PC-9 (cell line): ENCODE measurements at regions not wholly inside any gene's neighbourhood (a gene's known extent, or its start where the extent isn't known, plus 50 kb on each side); places are given as distances from the start of the nearest gene placed in this dataset.

Source experiments
- BruUV-seq: library from RNA; stranded (reverse); fragments of 400-500 nt; replicated peaks from 2 replicates; lab custom pipeline; 2021; lab: Mats Ljungman, UMichigan
- CTCF ChIA-PET: fragments of 300-600 bp; sonication (Branson Sonifier 250); formaldehyde crosslinking; loops from one replicate; lab custom pipeline; 2022; ENCODE audit warnings: antibody characterized with exemption; lab: Charles Lee
- POLR2A ChIA-PET: fragments of 300-600 bp; sonication (Branson Sonifier 250); formaldehyde crosslinking; loops from one replicate; lab custom pipeline; 2022; ENCODE audit warnings: antibody characterized with exemption; ENCODE audit not compliant: unreplicated experiment; lab: Charles Lee
- DNase-seq, 2 experiments: peaks; one replicate each; pipeline versions ENCODE4 v3.0.0 to v3.0.0-alpha.2; 2015 to 2022; ENCODE audit warnings: mixed read lengths in 1 of 2
- H2AFZ ChIP-seq: fragments of 200-600 bp; sonication (generic); 2 replicates; pipeline ENCODE4 v1.8.1; 2017; ENCODE audit warnings: antibody characterized with exemption
- H3F3A ChIP-seq: fragments of 200-600 bp; sonication (generic); 2 replicates; pipeline ENCODE4 v1.8.1; 2017; ENCODE audit warnings: antibody characterized with exemption, mild to moderate bottlenecking, low read depth; ENCODE audit not compliant: insufficient read depth
- H3K27ac ChIP-seq: fragments of 200-600 bp; sonication (generic); 2 replicates; pipeline ENCODE4 v1.6.1; 2016; ENCODE audit warnings: mixed run types
- H3K27me3 ChIP-seq: fragments of 200-600 bp; sonication (generic); 2 replicates; pipeline ENCODE4 v1.6.1; 2016; ENCODE audit warnings: low read depth, mixed run types; ENCODE audit not compliant: insufficient read depth
- H3K36me3 ChIP-seq: fragments of 200-600 bp; sonication (generic); 2 replicates; pipeline ENCODE4 v1.6.1; 2016; ENCODE audit warnings: low read depth, mixed run types
- H3K4me1 ChIP-seq: fragments of 200-600 bp; sonication (generic); replicated peaks from 2 replicates; pipeline ENCODE4 v1.6.1; 2016; ENCODE audit warnings: mixed run types; ENCODE audit not compliant: insufficient read depth
- H3K4me2 ChIP-seq: fragments of 200-600 bp; sonication (generic); 2 replicates; pipeline ENCODE4 v1.6.1; 2017; ENCODE audit warnings: mixed run types
- H3K4me3 ChIP-seq: fragments of 200-600 bp; sonication (generic); 2 replicates; pipeline ENCODE4 v1.6.1; 2016; ENCODE audit warnings: mixed run types
- H3K79me2 ChIP-seq: fragments of 200-600 bp; sonication (generic); 2 replicates; pipeline ENCODE4 v1.6.1; 2017; ENCODE audit warnings: low read depth, mixed run types
- H3K9me2 ChIP-seq: fragments of 200-600 bp; sonication (generic); 2 replicates; pipeline ENCODE4 v1.8.1; 2017; ENCODE audit warnings: mild to moderate bottlenecking; ENCODE audit not compliant: insufficient read depth
- H3K9me3 ChIP-seq: fragments of 200-600 bp; sonication (generic); 2 replicates; pipeline ENCODE4 v1.8.1; 2016; ENCODE audit warnings: low read depth; ENCODE audit not compliant: insufficient read depth
- H4K20me1 ChIP-seq: fragments of 200-600 bp; sonication (generic); 2 replicates; pipeline ENCODE4 v1.8.1; 2017; ENCODE audit not compliant: insufficient read depth
- EZH2 ChIP-seq: fragments of 200-600 bp; sonication (generic); IDR thresholded peaks from 2 replicates; pipeline ENCODE4 v1.8.0; 2017; ENCODE audit warnings: antibody characterized with exemption, low read depth
- intact Hi-C: fragments of 100-400 bp; cut with micrococcal nuclease; formaldehyde crosslinking; loops from one replicate; pipeline ENCODE4 v1.10.0; 2022; ENCODE audit not compliant: unreplicated experiment
- TF ChIP-seq, protein P1 (sequence below): fragments of 200-600 bp; sonication (generic); conservative IDR thresholded peaks from 2 replicates; pipeline ENCODE4 v1.6.1; 2017; ENCODE audit warnings: mixed run types, antibody characterized with exemption, mild to moderate bottlenecking, moderate library complexity

- Histone ChIP-seq H3K27ac (no peak overlapping the region), H3K4me3 (no peak overlapping the region), H3K9me3 (no peaks in the 10 kb centered on the region), H3K9me2 (no peaks in the 10 kb centered on the region), H2AFZ (no peak overlapping the region), H4K20me1 (no peaks in the 10 kb centered on the region), H3K79me2 (no peaks in the 10 kb centered on the region), H3K36me3 (no peaks in the 10 kb centered on the region), H3K4me2 (no peak overlapping the region), H3F3A (no peaks in the 10 kb centered on the region), H3K27me3 (peaks cover 4% of the 10 kb centered on the region; the same call in 1 of the 2 replicates), H3K4me1 (no peaks in the 10 kb centered on the region)
- ChIA-PET POLR2A (no interaction called here), CTCF (no interaction called here)
- no TSS peak for BruUV-seq
- DNase-seq: no peak
- TF ChIP-seq, protein P1, sequence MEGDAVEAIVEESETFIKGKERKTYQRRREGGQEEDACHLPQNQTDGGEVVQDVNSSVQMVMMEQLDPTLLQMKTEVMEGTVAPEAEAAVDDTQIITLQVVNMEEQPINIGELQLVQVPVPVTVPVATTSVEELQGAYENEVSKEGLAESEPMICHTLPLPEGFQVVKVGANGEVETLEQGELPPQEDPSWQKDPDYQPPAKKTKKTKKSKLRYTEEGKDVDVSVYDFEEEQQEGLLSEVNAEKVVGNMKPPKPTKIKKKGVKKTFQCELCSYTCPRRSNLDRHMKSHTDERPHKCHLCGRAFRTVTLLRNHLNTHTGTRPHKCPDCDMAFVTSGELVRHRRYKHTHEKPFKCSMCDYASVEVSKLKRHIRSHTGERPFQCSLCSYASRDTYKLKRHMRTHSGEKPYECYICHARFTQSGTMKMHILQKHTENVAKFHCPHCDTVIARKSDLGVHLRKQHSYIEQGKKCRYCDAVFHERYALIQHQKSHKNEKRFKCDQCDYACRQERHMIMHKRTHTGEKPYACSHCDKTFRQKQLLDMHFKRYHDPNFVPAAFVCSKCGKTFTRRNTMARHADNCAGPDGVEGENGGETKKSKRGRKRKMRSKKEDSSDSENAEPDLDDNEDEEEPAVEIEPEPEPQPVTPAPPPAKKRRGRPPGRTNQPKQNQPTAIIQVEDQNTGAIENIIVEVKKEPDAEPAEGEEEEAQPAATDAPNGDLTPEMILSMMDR: no peak
- TF ChIP-seq EZH2: no peak
- intact Hi-C loops: no loop called here
These were observed 243.4 kb upstream of the PPP2R2D start for GRCh38 chr10:131657318-131657984.

DNA sequence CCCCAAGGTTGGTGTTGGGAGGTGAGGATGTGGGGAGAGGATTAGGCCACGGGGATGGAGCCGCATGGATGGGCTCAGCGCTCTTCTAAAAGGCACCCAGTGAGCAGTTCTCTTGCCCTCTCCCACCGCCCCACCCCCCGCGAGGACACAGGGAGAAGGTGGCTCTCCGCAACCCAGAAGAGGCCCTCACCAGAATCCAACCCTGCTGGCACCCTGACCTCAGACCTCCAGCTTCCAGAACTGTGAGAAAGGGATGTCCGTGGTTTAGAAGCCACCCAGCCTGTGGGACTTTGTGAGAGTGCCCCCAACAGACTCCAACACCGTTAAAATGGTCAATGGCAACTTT, 242.8 kb upstream of the PPP2R2D start:
- POLR2A ChIA-PET: no interaction called here
- H3K79me2 ChIP-seq: no peaks in the 10 kb centered on the region

GRCh38 chr10:131658476-131659110, 242.2 kb upstream of the PPP2R2D start:
- no peak for TF ChIP-seq EZH2
- TF ChIP-seq, protein P1: no peak
- no peak for DNase-seq
- Histone ChIP-seq H3K4me3 (no peak overlapping the region), H3K4me2 (no peak overlapping the region), H3K27ac (no peak overlapping the region), H3K79me2 (no peaks in the 10 kb centered on the region), H3K4me1 (no peaks in the 10 kb centered on the region), H3K9me3 (no peaks in the 10 kb centered on the region), H2AFZ (no peak overlapping the region), H3F3A (no peaks in the 10 kb centered on the region), H3K27me3 (0 out of 2 replicates have a peak, but pooled peaks cover 6% of the 10 kb centered on the region), H4K20me1 (no peaks in the 10 kb centered on the region), H3K9me2 (no peaks in the 10 kb centered on the region), H3K36me3 (no peaks in the 10 kb centered on the region)
- ChIA-PET CTCF (no interaction called here), POLR2A (no interaction called here)
- BruUV-seq: no TSS peak
- intact Hi-C loops: no loop called here

More for the DNA sequence above, 242.8 kb upstream of the PPP2R2D start:
- H3K36me3 ChIP-seq: no peaks in the 10 kb centered on the region
- H3K27me3 ChIP-seq: 0 out of 2 replicates have a peak, but pooled peaks cover 6% of the 10 kb centered on the region
- intact Hi-C loops: no loop called here
- no peak overlapping the region for H3K4me3 ChIP-seq
- H3F3A ChIP-seq: no peaks in the 10 kb centered on the region
- H3K9me2 ChIP-seq: no peaks in the 10 kb centered on the region
- DNase-seq: no peak
- BruUV-seq: no TSS peak
- H3K9me3 ChIP-seq: no peaks in the 10 kb centered on the region
- no peak overlapping the region for H3K27ac ChIP-seq
- H4K20me1 ChIP-seq: no peaks in the 10 kb centered on the region
- no peak overlapping the region for H2AFZ ChIP-seq
- no peak overlapping the region for H3K4me2 ChIP-seq
- TF ChIP-seq EZH2: no peak
- TF ChIP-seq, protein P1: no peak
- no peaks in the 10 kb centered on the region for H3K4me1 ChIP-seq
- CTCF ChIA-PET: no interaction called here
